GF-D8 (cell line): ENCODE measurements at regions not wholly inside any gene's neighbourhood (a gene's known extent, or its start where the extent isn't known, plus 50 kb on each side); places are given as distances from the start of the nearest gene placed in this dataset.
"Not testable (repeated sequence)": the region's sequence is repeated elsewhere in the genome, so short reads cannot be mapped to it uniquely, and the experiment has no call there.

Experiments
- DNase-seq: peaks from one replicate; lab custom pipeline; 2025; lab: John Stamatoyannopoulos, UW

DNA sequence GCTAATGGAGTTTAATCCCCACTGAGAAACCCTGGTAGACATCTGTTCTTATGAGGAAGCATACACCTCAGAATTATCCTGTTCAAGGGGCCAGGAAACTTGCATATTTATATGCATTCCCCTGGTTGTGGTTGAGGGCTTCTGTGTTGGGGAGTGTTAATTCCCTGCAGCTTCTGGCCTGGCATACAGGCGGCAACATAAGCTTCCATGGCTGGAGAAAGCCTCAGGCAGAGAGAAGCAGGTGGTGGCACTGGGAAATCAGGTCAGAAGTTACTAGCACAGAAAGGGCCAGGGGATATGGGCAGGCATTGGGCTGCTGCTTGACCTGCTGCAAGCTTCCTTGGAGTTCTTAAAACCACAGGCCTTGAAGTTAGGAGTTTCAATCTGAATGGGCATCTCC, 166.1 kb upstream of the SEMA6A start:
- DNase-seq, result no peak

DNA sequence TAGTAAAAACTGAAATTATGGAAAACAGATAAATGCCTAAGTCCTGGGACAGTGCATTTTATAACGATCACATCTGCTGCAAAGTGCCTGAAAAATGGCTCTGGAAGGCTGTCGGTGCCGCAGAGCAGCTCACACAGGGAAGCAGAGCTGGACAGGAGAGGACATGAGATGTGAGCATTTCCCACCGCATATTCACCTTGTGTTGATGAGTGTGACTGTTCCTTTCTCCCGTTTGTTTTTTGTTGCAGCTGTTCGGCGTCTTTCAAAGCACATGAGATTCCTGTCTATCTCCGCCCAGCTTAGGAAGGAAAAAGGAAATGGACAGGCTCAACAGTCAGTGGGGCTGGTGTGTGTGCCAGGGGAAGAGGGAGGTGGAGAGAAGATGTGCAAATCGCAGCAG, 164.9 kb upstream of the SEMA6A start:
- no peak for DNase-seq

DNA sequence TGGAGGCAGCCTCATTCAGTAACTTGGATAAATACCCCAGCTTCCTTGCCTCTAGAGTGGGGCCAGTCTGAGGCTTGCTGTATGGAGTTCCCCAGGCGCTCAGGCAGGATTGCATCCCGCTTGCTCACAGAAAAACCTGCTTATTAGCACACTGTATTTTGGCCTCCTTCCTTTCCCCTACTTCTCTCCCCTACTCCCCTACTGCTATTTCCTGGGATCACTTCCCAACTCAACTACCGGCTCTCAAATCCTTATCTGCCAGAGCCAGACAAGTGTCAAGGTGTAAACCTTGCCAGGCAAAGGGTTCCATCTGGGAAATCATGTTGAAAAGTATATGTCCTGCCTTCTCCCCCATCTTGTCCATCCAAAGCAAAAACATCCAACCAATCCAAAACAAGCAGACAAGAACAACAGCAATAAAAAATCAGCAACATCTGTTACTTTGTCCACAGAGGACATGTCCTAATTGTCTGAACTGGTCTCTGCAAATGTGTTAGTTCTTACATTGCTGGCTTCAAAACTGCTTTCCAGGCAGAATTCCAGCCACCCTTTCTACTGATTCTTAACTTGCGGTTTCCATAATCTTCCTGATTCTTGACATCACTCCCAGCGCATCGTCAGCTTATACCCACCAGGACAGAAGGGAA, 164.1 kb upstream of the SEMA6A start:
- no peak for DNase-seq

DNA sequence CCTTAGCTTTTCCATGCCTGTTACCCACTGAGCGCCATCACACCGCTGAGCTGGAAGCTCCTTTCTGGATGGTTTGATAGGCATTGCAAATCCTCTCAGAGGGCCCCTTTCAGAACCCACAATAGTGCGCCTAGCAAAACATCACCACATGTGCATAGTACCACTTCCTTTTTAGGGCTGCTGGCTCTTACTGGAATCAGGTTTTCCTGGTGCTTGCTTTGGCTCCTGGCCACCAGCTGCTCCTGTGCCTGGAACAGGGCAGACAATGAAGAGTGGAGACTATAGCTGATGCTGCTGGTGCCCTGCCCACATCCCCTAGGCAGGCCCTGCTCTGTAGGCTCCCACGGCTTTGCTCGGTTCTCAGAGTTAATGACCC, 163.6 kb upstream of the SEMA6A start:
- no peak for DNase-seq

DNA sequence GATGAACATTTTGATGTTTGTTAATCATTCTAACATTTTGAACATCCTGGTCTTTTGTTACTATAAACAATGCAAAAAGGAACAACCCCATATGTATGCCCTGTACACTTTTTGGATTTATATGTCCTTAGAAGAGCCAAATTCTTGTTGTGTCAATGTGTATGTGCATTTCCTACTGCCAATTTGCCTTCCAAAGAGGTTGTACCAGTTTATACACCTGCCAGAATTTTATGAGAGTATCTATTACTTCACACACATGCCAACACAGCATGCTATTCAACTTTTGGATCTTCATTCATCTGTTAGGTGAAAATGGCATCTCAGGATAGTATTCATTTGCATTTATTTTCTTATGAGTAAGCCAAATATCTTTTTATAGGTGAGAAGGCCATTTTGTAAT, 162.0 kb upstream of the SEMA6A start:
- DNase-seq, result no peak

DNA sequence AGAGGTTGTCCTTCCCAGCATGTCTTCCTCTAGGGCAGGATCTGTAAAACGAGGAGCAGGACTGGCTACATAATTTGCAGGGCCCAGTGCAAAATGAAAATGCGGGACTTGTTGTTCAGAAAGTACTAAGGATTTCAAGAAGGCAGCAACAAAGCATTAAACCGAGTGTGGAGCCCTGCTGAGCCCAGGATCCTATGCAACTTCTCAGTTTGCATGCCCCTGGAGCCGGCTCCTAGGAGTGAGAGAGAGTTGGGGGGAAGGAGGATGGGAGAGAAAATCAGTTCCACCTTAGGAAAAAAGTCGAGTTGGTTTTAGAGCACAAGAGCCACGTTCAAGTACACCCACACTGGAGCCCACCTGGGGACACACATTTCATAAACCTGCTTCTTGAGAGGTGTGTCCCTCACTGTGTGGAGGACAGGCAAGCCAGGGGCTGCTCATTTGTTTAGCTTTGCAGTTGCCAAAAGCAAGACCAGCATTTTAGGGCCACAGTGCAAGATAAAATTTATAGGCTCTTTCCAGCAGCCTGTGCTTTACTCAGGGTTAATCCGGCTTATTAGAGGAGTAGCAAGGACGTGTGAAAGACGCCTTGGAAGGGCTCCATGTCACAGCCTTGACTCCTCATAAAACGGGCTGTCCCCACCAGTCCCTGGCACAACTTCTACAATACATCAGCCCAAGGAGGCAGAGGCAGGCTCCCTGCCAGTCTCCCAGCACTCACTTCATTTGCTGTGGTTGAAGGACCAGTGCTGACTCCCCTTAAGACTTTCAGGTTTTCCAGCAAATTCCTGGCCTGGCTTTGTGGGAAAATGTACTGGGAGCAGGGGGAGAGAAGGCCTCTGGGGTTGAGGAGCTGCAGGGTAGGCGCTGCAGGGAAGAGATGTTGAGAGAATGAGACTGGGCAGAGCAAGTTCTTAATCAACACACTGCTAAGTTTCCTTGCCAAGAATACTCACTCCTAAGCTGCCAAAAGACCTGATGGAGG, 159.7 kb upstream of the SEMA6A start:
- no peak for DNase-seq

DNA sequence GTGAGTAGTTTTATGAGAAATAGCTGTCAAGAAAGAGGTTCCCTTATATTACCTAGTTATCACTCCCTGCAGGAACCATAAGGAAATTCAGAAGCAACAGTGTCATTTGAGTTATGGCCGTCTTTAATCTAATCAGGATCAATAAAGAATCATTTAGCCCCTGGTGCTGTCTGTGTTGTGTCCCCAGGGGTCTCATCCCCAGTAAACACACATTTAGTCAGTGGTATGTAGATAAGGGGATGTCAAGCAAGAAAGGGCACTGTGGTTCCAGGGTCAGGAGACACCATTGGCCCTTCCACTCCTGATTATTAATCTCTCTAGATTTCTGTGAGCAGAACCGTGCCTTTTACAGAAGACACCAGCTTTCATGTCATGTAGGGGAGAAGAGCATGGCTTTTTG, 158.0 kb upstream of the SEMA6A start:
- DNase-seq, result no peak

DNA sequence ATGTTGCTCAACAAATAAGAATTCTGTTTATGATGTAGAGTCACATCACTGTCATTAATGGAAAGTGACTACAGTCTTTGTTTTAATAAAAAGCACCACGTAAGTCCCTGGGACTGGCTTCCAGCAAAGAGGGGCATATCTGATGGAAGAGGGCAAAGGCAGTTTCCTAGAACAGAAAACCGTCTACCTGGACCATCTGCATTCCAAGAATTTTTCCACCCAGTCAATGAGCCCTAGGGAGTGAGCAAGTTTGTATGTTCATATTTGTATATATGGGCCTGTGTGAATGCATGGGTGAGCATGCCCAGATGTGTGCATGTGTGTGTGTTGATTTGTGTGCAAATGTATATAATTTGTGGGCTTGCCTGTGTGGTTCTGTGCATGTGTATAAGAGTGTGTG, 156.8 kb upstream of the SEMA6A start:
- no peak for DNase-seq

DNA sequence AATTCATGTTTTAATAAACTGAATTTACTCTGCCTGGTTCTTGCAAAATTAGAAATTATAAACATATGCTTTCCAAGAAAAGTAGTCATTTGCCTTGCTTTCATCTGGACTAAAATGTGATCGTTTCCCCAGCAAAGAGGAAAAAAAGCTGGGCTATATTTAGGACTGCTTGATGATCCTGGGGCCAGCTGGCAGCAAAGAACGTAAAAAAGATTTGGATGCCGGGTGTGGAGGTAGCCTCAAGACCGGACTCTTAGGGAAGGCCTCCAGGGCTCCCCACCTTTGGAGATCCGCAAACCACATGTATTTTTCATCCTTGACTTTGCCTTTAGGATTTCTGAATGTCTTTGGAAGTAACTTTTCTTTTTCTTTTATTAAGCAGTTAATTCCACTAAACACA, 156.1 kb upstream of the SEMA6A start:
- no peak for DNase-seq

DNA sequence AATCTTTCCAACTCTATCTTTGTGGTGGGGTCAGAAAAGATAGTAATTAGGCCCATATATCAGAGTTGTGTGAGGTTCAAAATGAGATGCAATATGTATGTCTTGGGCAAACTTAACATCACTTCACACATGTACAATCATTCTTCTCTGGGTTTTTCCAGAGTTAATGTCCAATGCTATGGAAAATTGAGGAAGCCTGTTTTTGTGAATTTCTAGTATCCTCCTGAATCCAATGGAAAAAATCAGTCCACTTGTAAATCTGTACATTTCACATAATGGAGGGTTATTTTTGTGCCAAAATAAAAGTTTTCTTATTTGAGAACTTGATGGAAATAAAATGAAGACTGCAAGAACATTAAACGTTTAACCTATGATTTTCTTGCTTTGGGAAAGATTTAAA, 155.6 kb upstream of the SEMA6A start:
- DNase-seq, result no peak

DNA sequence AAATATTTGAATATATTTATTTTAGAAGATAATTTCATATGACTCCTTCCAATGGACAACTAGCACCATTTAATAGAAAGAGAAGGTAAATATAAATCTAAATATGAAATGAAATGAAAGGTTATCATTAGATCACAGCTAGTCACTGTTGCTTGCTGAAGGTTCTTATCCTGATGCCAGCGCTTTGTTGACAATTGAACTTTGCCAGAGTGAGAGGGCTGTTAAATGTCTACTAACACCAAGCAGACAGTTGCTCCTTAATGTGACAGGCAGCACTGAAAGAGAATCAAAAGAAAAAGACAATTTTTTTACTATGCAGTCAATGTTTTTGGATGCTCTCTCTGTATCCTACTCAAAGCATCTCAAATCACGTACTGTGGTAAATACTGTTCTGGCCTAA, 152.6 kb upstream of the SEMA6A start:
- no peak for DNase-seq

DNA sequence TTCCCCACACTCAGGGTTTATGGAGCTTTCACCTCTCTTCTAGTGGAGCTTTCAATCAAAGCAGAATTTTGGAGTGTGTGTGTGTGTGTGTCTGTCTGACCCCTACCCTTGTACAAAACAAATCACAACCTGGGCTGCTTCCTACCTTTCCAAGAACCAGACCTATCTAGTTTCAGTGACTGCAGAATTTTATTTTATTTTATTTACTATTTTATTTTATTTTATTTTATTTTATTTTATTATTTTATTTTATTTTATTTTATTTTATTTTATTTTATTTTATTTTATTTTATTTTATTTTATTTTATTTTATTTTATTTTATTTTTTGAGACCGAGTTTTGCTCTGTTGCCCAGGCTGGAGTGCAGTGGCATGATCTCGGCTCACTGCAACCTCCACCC, 151.6 kb upstream of the SEMA6A start:
- DNase-seq, result not testable (repeated sequence)

DNA sequence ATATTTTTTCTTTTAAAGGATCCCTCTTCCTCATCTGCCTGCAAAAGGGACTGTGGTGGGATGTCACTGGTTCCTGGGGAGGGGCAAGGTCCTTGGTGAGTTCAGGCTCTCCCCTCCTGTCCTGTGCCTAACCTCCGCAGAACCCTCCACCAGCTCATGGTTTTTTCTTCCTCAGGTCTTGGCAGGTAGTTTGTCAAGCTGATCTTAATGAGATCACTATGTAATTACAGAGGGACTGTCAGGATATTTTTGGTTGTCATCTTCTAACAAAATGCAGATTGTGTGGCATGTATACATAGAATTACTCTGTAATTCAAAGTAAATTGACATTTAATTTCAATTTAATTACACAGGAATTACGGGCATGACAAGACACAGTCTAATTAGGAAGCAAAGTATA, 150.3 kb upstream of the SEMA6A start:
- DNase-seq, result no peak

DNA sequence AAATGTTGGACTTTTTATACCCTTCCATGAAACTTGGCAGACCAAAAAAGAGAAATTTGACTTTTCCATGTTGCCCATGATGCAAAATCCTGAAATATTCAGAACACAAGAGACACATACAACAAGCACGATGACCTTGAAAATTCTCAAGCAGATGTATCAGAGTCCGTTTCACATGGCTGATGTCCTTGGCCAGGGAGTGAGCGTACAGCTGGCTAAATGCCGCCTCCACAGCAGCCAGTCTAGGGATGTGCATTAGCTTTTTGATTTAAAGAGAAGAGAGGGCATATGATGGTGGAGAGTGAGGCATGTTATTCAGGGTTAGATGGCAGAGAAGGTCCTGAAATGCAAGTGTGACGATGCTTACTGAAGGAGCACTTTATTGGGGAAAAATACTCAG, 148.0 kb upstream of the SEMA6A start:
- DNase-seq, result no peak

DNA sequence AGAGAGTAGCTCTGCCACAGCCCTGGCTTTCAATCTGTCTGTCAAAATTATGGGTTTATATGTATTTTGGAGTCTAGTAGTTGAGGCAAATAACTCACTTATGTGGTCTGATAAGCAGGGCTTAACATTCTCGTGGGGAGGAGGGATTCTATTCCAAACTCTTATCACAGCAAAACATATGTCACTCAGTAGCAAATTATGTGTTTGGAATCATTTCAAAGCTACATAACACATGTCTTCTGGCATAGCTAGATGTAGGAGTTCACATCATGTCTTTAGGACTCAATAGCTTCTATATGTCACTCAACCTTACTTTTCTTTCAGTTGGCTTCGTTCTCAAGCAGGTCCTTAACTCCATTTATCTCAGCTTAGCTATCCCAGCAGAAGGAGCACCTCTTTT, 144.5 kb upstream of the SEMA6A start:
- no peak for DNase-seq

DNA sequence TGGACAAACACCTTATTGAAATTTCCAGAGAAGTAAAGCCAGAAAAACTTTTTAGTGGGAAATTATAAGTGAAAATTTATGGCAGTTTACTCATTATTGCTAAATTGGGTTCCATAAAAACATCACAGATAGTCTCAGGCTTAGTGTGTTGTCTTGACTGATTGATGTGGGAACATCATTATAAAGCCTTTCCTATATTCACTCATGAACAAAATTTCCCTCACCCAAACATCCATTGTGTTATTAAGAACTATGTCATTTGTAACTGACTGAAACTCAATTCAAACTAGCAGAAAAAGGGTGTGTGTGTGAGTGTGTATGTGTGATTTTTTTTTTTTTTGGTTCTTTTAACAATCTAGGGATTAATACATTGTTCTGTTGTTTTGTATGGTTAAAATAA, 143.7 kb upstream of the SEMA6A start:
- DNase-seq, result no peak

DNA sequence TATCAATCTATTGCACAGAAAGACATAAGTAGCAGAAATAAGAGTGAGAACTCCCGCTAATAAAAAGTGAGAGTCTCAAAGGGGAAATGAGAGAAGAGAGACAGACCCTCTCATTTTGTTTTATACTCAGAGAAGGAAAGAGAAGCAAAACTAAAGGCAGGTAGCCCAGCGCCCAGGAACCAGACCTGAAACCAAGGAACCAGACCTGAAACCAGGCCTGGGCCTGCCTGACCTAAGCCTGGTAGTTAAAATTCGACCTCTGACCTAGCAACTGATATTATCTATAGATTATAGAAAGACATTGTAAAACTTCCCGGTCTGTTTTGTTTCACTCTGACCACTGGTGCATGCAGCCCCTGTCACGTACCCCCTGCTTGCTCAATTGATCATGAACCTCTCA, 134.5 kb upstream of the SEMA6A start:
- DNase-seq, result no peak

DNA sequence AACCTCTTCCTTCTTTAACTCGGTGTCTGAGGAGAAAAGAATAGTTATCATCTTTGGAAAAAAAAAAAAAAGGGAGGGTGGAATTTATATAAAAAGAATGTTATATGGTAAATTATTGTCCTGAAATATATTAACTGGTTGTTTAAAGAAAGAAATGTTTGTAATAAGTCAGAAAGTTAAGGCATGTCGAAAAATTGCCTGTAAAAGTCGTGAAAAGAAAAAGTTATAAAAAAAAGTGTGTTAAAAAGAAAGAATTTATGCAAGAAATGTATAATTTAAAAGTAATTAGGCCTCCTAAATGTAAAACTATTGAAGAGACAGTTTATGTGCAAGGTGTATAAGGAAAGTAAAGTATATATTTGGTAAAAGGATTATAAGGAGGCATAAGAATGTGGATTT, 130.5 kb upstream of the SEMA6A start:
- DNase-seq, result not testable (repeated sequence)

DNA sequence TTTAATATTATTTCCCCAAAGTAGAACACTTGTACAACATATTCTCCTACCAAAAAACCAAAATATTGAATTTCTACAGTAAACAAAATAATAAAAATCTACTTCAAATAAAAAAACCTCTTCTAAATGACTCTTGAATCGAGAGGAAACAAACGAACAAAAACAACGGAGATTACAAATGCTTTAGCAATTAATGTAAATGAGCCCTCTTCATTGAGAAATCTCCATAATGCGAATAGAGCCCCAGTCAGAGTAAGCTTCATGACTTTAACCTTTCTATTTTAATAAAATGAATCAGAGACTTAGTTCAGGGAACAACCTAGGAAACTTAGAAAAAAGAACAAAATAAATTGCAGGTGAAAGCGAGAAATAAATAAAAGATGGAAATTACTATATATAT, 129.3 kb upstream of the SEMA6A start:
- no peak for DNase-seq

DNA sequence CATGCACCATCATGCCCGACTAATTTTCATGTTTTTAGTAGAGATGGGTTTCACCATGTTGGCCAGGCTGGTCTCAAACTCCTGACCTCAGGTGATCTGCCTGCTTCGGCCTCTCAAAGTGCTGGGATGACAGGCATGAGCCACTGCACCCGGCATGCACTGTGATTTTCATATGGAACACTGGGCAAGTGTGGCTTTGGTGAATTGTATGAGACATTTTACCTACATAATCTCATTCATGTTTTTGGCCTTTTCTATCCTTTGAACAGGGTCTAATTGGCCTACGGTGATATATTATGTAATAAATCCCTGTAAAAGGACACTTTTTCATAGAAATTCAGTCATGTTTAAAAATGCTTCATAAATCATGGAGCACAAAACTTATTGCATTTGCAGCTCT, 128.7 kb upstream of the SEMA6A start:
- DNase-seq, result no peak

DNA sequence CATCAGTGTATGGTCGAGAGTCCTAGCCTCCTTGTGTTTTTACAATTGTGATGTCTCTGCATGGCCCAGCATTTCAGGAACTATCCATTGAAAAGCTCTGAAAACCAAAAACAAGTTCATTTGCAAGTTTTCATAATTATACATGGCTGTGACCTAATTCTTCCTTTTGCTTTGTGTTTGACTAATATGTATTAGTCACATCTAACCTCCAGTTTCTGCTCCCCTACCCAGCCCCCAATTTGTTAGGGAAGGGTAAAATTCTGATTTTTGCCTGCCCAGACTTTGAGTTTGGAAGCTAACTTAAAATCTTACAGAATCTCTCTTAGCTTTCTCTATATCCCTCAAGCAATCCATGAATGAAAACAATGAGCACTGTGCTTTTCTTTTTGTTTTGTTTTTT, 128.2 kb upstream of the SEMA6A start:
- DNase-seq, result no peak

DNA sequence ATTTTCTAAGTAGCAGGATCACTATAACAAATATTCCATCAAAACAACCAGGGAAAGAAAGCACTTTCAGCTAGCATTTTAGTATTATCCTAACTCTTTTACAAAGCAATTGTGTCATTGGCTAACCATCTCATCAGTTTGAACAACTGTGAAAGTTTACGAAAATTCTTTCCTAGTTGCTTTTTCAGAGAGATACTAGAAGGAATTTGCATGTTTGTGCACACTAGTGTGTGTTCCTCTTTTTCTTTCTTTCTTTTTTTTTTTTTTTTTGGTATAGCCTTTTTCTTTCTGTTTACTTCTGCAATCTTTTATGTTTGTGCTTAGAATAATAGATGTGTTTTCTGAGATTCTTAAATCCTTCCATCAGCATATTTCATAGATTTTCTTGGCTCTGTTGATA, 124.7 kb upstream of the SEMA6A start:
- no peak for DNase-seq

DNA sequence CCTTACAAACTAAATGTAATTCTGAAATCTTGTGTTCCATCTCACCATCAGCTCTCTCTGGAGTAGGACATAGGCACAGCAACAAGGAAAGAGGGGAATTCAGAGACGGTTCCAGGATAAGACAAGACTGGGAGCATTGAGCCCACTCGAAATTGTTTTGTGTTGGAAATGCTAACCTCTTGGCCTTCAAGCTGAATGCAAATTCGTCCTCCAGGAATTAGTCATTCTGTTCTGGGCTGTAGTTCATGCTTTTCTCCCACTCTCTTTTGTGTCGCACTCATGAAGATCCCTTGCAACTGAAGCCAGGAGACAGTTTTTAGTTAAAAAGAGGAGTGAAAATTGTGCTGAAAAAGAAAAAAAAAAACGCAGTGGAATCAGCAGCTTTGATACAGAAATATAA, 121.7 kb upstream of the SEMA6A start:
- DNase-seq, result no peak

DNA sequence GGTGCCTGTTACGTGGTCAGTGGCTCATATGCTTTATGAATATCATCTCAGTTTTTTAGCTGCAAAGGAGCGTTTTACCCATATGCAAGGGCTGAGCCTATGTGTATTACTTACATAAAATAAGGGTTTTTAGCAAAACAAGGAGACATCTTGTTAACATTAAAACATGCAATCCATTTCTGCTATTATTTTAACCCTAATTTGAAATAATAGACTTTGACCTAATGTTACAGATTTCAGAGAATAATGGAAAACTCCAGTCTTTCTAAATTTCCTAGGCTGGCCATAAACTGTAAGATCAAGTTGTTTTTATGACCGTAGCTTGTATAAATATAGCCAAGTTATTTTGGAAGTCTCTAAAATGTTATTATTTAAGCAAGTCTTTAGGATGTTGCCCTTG, 121.1 kb upstream of the SEMA6A start:
- no peak for DNase-seq
